GM10266 (cell line): ENCODE measurements at regions not wholly inside any gene's neighbourhood (a gene's known extent, or its start where the extent isn't known, plus 50 kb on each side); places are given as distances from the start of the nearest gene placed in this dataset.

ENCODE experiments used
- DNase-seq: peaks from one replicate; pipeline ENCODE4 v3.0.0; 2012; ENCODE audit errors: extremely low spot score
- TF ChIP-seq, protein P1 (sequence below): IDR thresholded peaks from 2 replicates; pipeline ENCODE4 v1.5.1; 2012; ENCODE audit warnings: mild to moderate bottlenecking, low read depth; ENCODE audit not compliant: control insufficient read depth, insufficient read depth; ENCODE audit errors: missing control alignments

DNA sequence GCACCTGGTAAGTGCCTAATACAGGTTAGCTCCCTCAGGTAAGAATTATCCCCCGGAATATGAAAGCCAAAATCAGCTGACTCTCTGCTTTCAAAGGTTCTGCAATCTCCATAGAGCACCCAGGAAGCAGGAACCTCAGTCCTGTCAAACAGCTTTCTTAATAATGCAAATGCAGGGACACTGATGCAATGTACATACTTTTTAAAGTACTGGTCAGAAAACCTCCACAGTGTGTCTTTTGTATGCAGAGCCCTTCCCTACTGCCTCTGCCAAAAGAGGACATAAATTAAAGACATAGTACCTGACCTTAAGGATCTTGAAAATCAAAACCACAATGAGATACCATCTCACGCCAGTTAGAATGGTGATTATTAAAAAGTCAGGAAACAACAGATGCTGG lies 365.0 kb upstream of the KAZN start:
- DNase-seq, result no peak
- TF ChIP-seq, protein P1, sequence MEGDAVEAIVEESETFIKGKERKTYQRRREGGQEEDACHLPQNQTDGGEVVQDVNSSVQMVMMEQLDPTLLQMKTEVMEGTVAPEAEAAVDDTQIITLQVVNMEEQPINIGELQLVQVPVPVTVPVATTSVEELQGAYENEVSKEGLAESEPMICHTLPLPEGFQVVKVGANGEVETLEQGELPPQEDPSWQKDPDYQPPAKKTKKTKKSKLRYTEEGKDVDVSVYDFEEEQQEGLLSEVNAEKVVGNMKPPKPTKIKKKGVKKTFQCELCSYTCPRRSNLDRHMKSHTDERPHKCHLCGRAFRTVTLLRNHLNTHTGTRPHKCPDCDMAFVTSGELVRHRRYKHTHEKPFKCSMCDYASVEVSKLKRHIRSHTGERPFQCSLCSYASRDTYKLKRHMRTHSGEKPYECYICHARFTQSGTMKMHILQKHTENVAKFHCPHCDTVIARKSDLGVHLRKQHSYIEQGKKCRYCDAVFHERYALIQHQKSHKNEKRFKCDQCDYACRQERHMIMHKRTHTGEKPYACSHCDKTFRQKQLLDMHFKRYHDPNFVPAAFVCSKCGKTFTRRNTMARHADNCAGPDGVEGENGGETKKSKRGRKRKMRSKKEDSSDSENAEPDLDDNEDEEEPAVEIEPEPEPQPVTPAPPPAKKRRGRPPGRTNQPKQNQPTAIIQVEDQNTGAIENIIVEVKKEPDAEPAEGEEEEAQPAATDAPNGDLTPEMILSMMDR, result no peak

DNA sequence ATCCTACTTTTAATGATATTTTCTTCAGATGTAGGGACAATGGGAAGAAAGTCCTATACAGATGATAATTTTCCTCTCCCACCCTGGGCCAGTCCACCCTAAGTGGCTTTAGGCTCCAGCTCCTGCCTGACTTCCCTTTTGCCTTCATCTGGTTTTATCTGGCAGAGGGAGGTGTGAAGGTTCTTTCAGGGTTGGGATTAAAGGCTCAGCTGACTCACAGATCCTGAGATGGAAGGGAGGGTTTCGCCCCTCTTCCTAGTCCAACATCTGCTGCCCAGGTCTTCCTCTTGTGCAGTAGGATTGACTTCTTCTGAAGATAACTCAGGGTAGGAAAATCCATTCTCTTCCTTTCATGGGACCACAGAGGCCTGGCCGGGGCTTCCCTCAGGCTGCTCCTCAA lies 362.4 kb upstream of the KAZN start:
- no peak for DNase-seq
- TF ChIP-seq, protein P1, result no peak

GRCh38 chr1:14238472-14239307 lies 359.8 kb upstream of the KAZN start:
- TF ChIP-seq, protein P1, result no peak
- DNase-seq, result no peak

DNA sequence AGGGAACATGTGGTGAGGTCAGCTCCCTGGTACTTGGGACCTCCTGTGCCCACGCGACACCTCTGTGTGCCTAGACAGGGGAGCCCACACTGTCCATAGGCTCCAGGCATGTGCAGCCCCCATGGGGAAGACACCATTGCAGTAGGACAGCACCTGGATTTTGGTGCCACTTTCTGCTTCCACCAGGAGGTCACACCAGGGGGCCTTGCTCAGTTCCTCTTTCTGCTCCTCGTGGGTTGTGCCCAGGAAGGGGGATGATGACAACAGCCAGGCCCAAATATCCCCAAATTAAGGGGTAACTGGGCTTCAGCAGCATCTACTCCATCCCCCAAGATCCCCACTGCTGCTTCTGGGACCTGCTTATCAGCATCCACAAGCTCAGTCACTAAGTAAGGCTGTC lies 358.2 kb upstream of the KAZN start:
- TF ChIP-seq, protein P1, result no peak
- DNase-seq, result no peak

GRCh38 chr1:14242123-14242522 lies 356.4 kb upstream of the KAZN start:
- DNase-seq, result no peak
- TF ChIP-seq, protein P1, result no peak

- TF ChIP-seq, protein P1, result no peak
These were observed 355.6 kb upstream of the KAZN start for GRCh38 chr1:14242870-14243269.

GRCh38 chr1:14245954-14246353 lies 352.5 kb upstream of the KAZN start:
- TF ChIP-seq, protein P1, result no peak
- DNase-seq, result no peak

More at GRCh38 chr1:14242870-14243269, 355.6 kb upstream of the KAZN start:
- DNase-seq, result no peak
